HepG2 (cell line): ENCODE measurements at regions not wholly inside any gene's neighbourhood (a gene's known extent, or its start where the extent isn't known, plus 50 kb on each side); places are given as distances from the start of the nearest gene placed in this dataset.

Experiments
- ATAC-seq: fragments of 200-7000 bp; cut with Tn5 transposase; 3 replicates; pipeline ENCODE4 v1.9.1; 2020; ENCODE audit warnings: mild to moderate bottlenecking, moderate library complexity
- BruUV-seq: library from RNA; stranded (reverse); fragments of 400-500 nt; replicated peaks from 2 replicates; lab custom pipeline; 2021; lab: Mats Ljungman, UMichigan
- CTCF ChIA-PET: fragments of 300-600 bp; formaldehyde crosslinking; extraction: SDS; loops from one replicate; lab custom pipeline; 2021; ENCODE audit warnings: low total read pairs, inconsistent platforms, low intra/inter-chr PET ratio; lab: Yijun Ruan, JAX
- POLR2A ChIA-PET: fragments of 350-600 bp; sonication (Branson Sonifier 250); formaldehyde crosslinking; loops from one replicate; lab custom pipeline; 2020; ENCODE audit warnings: antibody characterized with exemption, inconsistent platforms; lab: Yijun Ruan, JAX
- DNase-seq: peaks from one replicate; pipeline ENCODE4 v3.0.0-alpha.2; 2015; ENCODE audit warnings: low spot score
- FAIRE-seq: peaks from 3 replicates; lab custom pipeline; 2011; peaks lifted over from hg19 to GRCh38; lab: Jason Lieb, UNC
- H2AFZ ChIP-seq: one replicate; pipeline ENCODE4 v1.6.1; 2011; ENCODE audit warnings: low read length, inconsistent platforms
- H3K27ac ChIP-seq: fragments of 300-600 bp; 3 replicates; pipeline ENCODE4 v1.8.0; 2011; ENCODE audit warnings: mixed run types, mild to moderate bottlenecking, mixed read lengths, low read length, inconsistent platforms; ENCODE audit not compliant: insufficient read depth; ENCODE audit errors: extremely low read length
- H3K27me3 ChIP-seq, 2 experiments: fragments of 200-600 bp in 1 of 2; 2 replicates in 1 of 2; 3 replicates in 1 of 2; pipeline versions ENCODE4 v1.6.0 to v1.8.0; 2011; ENCODE audit warnings: low read length in 2 of 2, mild to moderate bottlenecking in 2 of 2, moderate library complexity in 2 of 2, inconsistent platforms in 1 of 2; ENCODE audit not compliant: insufficient read depth in 2 of 2, control insufficient read depth in 1 of 2
- H3K36me3 ChIP-seq, 2 experiments: fragments of 200-600 bp in 1 of 2; replicated peaks in 1 of 2; 2 replicates in 1 of 2; 3 replicates in 1 of 2; pipeline versions ENCODE4 v1.5.1 to v1.8.0; 2011; ENCODE audit warnings: low read length in 2 of 2, inconsistent platforms in 1 of 2; ENCODE audit not compliant: insufficient read depth in 2 of 2, control insufficient read depth in 1 of 2
- H3K4me1 ChIP-seq: 2 replicates; pipeline ENCODE4 v1.5.1; 2012; ENCODE audit warnings: low read length, inconsistent platforms; ENCODE audit not compliant: insufficient read depth
- H3K4me2 ChIP-seq: 2 replicates; pipeline ENCODE4 v1.6.0; 2011; ENCODE audit warnings: low read depth, low read length, inconsistent platforms
- H3K4me3 ChIP-seq, 3 experiments: fragments of 200-600 bp in 1 of 3; sonication (generic), shearing (Covaris generic) in 1 of 3; replicated peaks in 1 of 3; 2 replicates each; pipeline ENCODE4 v1.5.1; 2011 to 2016; ENCODE audit warnings: low read length in 3 of 3, inconsistent platforms in 2 of 3, low read depth in 2 of 3, mild to moderate bottlenecking in 2 of 3, control low read depth in 1 of 3, mixed read lengths in 1 of 3; ENCODE audit not compliant: insufficient read depth in 1 of 3
- H3K79me2 ChIP-seq: one replicate; pipeline ENCODE4 v1.6.1; 2011; ENCODE audit warnings: low read length, inconsistent platforms; ENCODE audit not compliant: insufficient read depth
- H3K9ac ChIP-seq: 2 replicates; pipeline ENCODE4 v1.6.0; 2011; ENCODE audit warnings: mild to moderate bottlenecking, low read depth, low read length, inconsistent platforms; ENCODE audit not compliant: insufficient read depth
- H3K9me3 ChIP-seq: 2 replicates; pipeline ENCODE4 v1.5.1; 2012; ENCODE audit warnings: mild to moderate bottlenecking, low read length
- H4K20me1 ChIP-seq: 2 replicates; pipeline ENCODE4 v1.6.0; 2011; ENCODE audit warnings: inconsistent platforms, mild to moderate bottlenecking, low read length, moderate library complexity; ENCODE audit not compliant: insufficient read depth
- BCL3 ChIP-seq: sonication (generic); formaldehyde crosslinking; IDR thresholded peaks from 2 replicates; pipeline ENCODE4 v1.5.1; 2020; ENCODE audit warnings: mild to moderate bottlenecking, missing genetic modification reagents, moderate library complexity
- EZH2 ChIP-seq: conservative IDR thresholded peaks from 2 replicates; pipeline ENCODE4 v1.6.1; 2012; ENCODE audit warnings: mild to moderate bottlenecking, low read depth, low read length, moderate library complexity
- PHF20 ChIP-seq: sonication (generic); formaldehyde crosslinking; IDR thresholded peaks from 2 replicates; pipeline ENCODE4 v1.5.0; 2020; ENCODE audit warnings: mild to moderate bottlenecking, missing genetic modification reagents
- PHF21A ChIP-seq: sonication (generic); formaldehyde crosslinking; IDR thresholded peaks from 2 replicates; pipeline ENCODE4 v1.5.0; 2020; ENCODE audit warnings: mild to moderate bottlenecking, missing genetic modification reagents
- ZBTB7A ChIP-seq: sonication (generic); formaldehyde crosslinking; IDR thresholded peaks from 2 replicates; pipeline ENCODE4 v1.8.0; 2022; ENCODE audit warnings: mild to moderate bottlenecking, missing genetic modification reagents
- ZMAT5 ChIP-seq: sonication (generic); formaldehyde crosslinking; IDR thresholded peaks from 2 replicates; pipeline ENCODE4 v1.5.0; 2020; ENCODE audit warnings: mild to moderate bottlenecking, low read depth, missing genetic modification reagents, borderline replicate concordance
- WGBS: methylation state at CpG from one replicate; pipeline ENCODE4 v1.1.6; 2017; ENCODE audit warnings: low lambda C conversion rate; 5-methylcytosine and 5-hydroxymethylcytosine counted together
- in situ Hi-C: cut with HindIII; loops from 2 replicates; pipeline ENCODE4 v1.10.0; 2017; ENCODE audit warnings: low pct_unique_long_range_greater_than_20kb; ENCODE audit not compliant: extremely low pct_ligation_motif_present
- intact Hi-C: fragments of 100-400 bp; cut with micrococcal nuclease; formaldehyde crosslinking; loops from one replicate; pipeline ENCODE4 v1.10.0; 2022; ENCODE audit not compliant: unreplicated experiment

GRCh38 chr18:74005320-74006109, 142.1 kb downstream of the FBXO15 start (continued):
- TF ChIP-seq BCL3 (CRISPR knock-in tag): no peak
- TF ChIP-seq ZBTB7A: no peak
- TF ChIP-seq PHF21A (CRISPR knock-in tag): no peak
- no peak for TF ChIP-seq PHF20

GRCh38 chr18:73992242-73993022, 155.2 kb downstream of the FBXO15 start:
- intact Hi-C loops: no loop called here
- no peak overlapping the region for H3K27ac ChIP-seq
- DNase-seq (no peak), FAIRE-seq (no peak), ATAC-seq (no peak)
- H3K4me2 ChIP-seq: no peak overlapping the region
- TF ChIP-seq EZH2 (no peak), ZMAT5 (CRISPR knock-in tag) (no peak)
- H3K27me3 ChIP-seq: no peaks in the 10 kb centered on the region
- H3K4me3 ChIP-seq: no peak overlapping the region
- in situ Hi-C loops: loop anchor here (25.0 kb wide), 1 partner anchor 1230 kb away; no protein-coding TSS in a partner anchor
- H3K79me2 ChIP-seq: no peaks in the 10 kb centered on the region
- ChIA-PET POLR2A (no interaction called here), CTCF (no interaction called here)
- H4K20me1 ChIP-seq: no peaks in the 10 kb centered on the region
- no peaks in the 10 kb centered on the region for H3K9me3 ChIP-seq
- H3K4me1 ChIP-seq: no peaks in the 10 kb centered on the region
- no peak overlapping the region for H3K9ac ChIP-seq
- 0% methylated on average over 5 of the region's 5 CpGs for WGBS
- no peak overlapping the region for H2AFZ ChIP-seq
- BruUV-seq: no TSS peak
- no peaks in the 10 kb centered on the region for H3K36me3 ChIP-seq
